ENCODE measurements at regions not wholly inside any gene's neighbourhood (a gene's known extent, or its start where the extent isn't known, plus 50 kb on each side); places are given as distances from the start of the nearest gene placed in this dataset.
A peak's percentile ranks its signal among the peaks of the same experiment; 100 is the strongest.

DNA sequence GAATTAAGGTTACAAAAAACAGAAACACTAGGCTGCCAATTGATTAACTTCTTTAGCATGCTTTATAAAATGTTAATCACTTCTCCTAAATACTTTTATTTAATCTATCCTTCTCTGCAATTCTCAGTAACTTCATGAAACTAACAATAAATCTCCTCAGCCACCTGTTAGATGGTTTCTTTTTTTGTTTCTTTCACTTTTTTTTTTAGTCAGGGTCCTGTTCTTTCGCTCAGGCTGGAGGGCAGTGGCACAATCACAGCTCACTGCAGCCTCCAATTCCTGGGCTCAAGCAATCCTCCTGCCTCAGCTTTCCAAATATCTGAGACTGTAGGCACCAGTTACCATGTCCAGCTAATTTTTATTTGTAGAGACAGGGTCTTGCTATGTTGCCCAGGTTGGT is 213.4 kb upstream of the STK17B start:
- no peak for DNase-seq (ENCODE audit: low read depth in 2 of 2)
- Histone ChIP-seq H3K9me3 (ENCODE audit: control insufficient read depth, insufficient read depth, low read depth, low read length) (no peaks in the 10 kb centered on the region), H3K27me3 (ENCODE audit: control insufficient read depth, insufficient read depth, low read length) (no peaks in the 10 kb centered on the region), H2AFZ (ENCODE audit: low read length) (no peak overlapping the region), H3K27ac (ENCODE audit: insufficient read depth, low read length) (no peak overlapping the region), H3K36me3 (ENCODE audit: control insufficient read depth, insufficient read depth, low read length) (no peaks in the 10 kb centered on the region), H3K79me2 (ENCODE audit: control insufficient read depth, insufficient read depth, low read length) (no peaks in the 10 kb centered on the region), H3K9ac (ENCODE audit: insufficient read depth, low read length) (no peak overlapping the region), H3K4me1 (ENCODE audit: control insufficient read depth, extremely low read depth, insufficient read depth, low read length) (no peaks in the 10 kb centered on the region), H3K4me3 (replicated peaks in 1 of 4; ENCODE audit: control extremely low read depth in 1 of 4, insufficient read depth in 1 of 4, low read depth in 3 of 4, low read length in 4 of 4) (no peak overlapping the region), H3K4me2 (ENCODE audit: extremely low read depth, insufficient read depth, low read length) (no peak overlapping the region), H4K20me1 (ENCODE audit: control insufficient read depth, extremely low read depth, insufficient read depth, low read length) (no peaks in the 10 kb centered on the region)
- TF ChIP-seq, protein P1, sequence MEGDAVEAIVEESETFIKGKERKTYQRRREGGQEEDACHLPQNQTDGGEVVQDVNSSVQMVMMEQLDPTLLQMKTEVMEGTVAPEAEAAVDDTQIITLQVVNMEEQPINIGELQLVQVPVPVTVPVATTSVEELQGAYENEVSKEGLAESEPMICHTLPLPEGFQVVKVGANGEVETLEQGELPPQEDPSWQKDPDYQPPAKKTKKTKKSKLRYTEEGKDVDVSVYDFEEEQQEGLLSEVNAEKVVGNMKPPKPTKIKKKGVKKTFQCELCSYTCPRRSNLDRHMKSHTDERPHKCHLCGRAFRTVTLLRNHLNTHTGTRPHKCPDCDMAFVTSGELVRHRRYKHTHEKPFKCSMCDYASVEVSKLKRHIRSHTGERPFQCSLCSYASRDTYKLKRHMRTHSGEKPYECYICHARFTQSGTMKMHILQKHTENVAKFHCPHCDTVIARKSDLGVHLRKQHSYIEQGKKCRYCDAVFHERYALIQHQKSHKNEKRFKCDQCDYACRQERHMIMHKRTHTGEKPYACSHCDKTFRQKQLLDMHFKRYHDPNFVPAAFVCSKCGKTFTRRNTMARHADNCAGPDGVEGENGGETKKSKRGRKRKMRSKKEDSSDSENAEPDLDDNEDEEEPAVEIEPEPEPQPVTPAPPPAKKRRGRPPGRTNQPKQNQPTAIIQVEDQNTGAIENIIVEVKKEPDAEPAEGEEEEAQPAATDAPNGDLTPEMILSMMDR (conservative IDR thresholded peaks at IDR 0.05 in 1 of 2, IDR thresholded peaks at IDR 0.05 in 1 of 2; ENCODE audit: low read depth in 1 of 2, low read length in 2 of 2): no peak
- no peak for TF ChIP-seq EZH2 (IDR thresholded peaks at IDR 0.05; ENCODE audit: low read length, missing control alignments)

DNA sequence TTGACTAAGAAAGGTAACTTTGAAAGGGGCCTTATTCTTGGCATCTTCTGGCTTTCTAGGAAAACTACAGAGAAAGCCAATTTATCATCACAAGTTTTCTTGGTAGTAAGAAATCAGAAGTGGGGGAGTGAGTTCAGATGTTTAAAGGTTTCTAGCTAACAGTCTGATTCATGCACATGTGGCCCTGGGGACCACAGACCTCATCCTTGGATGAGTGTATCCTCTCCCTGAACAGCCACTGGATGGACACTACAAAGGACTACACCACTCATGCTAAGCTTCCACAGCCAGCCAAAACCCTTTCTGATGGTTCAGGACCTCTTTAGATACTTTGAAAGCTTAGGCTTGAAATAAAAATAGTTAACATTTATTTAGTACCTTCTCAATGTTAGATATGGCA is 218.3 kb upstream of the STK17B start:
- H3K4me1 ChIP-seq (ENCODE audit: control insufficient read depth, extremely low read depth, insufficient read depth, low read length): no peaks in the 10 kb centered on the region

DNA sequence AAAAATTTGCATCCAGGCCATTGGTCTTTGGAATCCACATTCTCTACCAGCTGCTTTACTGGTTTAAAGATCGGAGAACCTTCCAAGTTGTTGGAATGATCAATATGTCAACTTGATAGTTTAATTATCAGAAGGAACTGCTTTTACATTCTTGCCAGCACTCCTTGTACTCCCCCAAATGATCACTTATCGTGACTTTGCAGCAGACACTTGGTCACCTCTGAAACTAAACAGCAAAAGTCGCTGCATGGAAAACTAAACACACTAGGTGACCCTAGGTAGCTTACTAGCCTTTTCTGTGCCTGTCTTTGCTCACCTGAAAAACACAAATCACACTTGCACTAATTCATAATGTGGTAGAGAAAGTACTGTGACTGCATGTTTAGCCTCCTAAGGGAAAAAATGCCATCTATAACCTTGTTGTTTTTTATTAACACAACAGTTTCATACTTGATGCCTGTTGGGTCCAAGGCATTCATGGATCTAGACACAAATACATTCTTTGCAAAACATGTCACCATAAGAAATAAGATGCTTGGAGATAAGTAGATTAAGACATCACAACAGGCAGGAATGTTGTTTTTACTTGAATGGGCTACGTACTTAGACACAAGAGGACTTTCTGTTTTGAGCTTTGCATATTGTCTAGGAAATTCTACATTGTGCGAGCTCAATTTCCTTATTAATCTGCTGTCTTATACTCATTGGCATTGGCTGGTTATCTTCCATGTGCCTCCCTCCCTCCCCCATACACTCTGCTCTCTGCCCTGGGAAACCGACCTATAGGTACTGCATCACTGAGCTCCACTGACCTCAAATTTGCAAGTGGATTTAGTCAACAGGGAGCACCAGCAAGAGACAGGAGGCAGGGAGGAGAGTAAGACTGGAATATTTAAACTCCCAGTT is 219.1 kb upstream of the STK17B start:
- Histone ChIP-seq H3K36me3 (ENCODE audit: control insufficient read depth, insufficient read depth, low read length) (no peaks in the 10 kb centered on the region), H3K27me3 (ENCODE audit: control insufficient read depth, insufficient read depth, low read length) (no peaks in the 10 kb centered on the region), H3K27ac (ENCODE audit: insufficient read depth, low read length) (no peak overlapping the region), H4K20me1 (ENCODE audit: control insufficient read depth, extremely low read depth, insufficient read depth, low read length) (no peaks in the 10 kb centered on the region), H3K4me2 (ENCODE audit: extremely low read depth, insufficient read depth, low read length) (no peak overlapping the region), H3K79me2 (ENCODE audit: control insufficient read depth, insufficient read depth, low read length) (no peaks in the 10 kb centered on the region), H3K9ac (ENCODE audit: insufficient read depth, low read length) (no peak overlapping the region), H3K4me1 (ENCODE audit: control insufficient read depth, extremely low read depth, insufficient read depth, low read length) (no peaks in the 10 kb centered on the region), H2AFZ (ENCODE audit: low read length) (no peak overlapping the region), H3K9me3 (ENCODE audit: control insufficient read depth, insufficient read depth, low read depth, low read length) (no peaks in the 10 kb centered on the region), H3K4me3 (replicated peaks in 1 of 4; ENCODE audit: control extremely low read depth in 1 of 4, insufficient read depth in 1 of 4, low read depth in 3 of 4, low read length in 4 of 4) (no peak overlapping the region)
- peak in 1 of 2 donors; percentile 68 for DNase-seq (ENCODE audit: low read depth in 2 of 2)
- TF ChIP-seq, protein P1 (conservative IDR thresholded peaks at IDR 0.05 in 1 of 2, IDR thresholded peaks at IDR 0.05 in 1 of 2; ENCODE audit: low read depth in 1 of 2, low read length in 2 of 2): no peak
- no peak for TF ChIP-seq EZH2 (IDR thresholded peaks at IDR 0.05; ENCODE audit: low read length, missing control alignments)

More for the DNA sequence above, 218.3 kb upstream of the STK17B start:
- H3K9ac ChIP-seq (ENCODE audit: insufficient read depth, low read length): no peak overlapping the region
- TF ChIP-seq EZH2 (IDR thresholded peaks at IDR 0.05; ENCODE audit: low read length, missing control alignments): no peak
- TF ChIP-seq, protein P1 (conservative IDR thresholded peaks at IDR 0.05 in 1 of 2, IDR thresholded peaks at IDR 0.05 in 1 of 2; ENCODE audit: low read depth in 1 of 2, low read length in 2 of 2): no peak
- no peaks in the 10 kb centered on the region for H3K36me3 ChIP-seq (ENCODE audit: control insufficient read depth, insufficient read depth, low read length)
- H3K9me3 ChIP-seq (ENCODE audit: control insufficient read depth, insufficient read depth, low read depth, low read length): no peaks in the 10 kb centered on the region
- peak in 1 of 2 donors; percentile 38 for DNase-seq (ENCODE audit: low read depth in 2 of 2)
- no peaks in the 10 kb centered on the region for H3K27me3 ChIP-seq (ENCODE audit: control insufficient read depth, insufficient read depth, low read length)
- H3K4me2 ChIP-seq (ENCODE audit: extremely low read depth, insufficient read depth, low read length): no peak overlapping the region
- H3K79me2 ChIP-seq (ENCODE audit: control insufficient read depth, insufficient read depth, low read length): no peaks in the 10 kb centered on the region
- H3K27ac ChIP-seq (ENCODE audit: insufficient read depth, low read length): no peak overlapping the region
- no peak overlapping the region for H3K4me3 ChIP-seq (replicated peaks in 1 of 4; ENCODE audit: control extremely low read depth in 1 of 4, insufficient read depth in 1 of 4, low read depth in 3 of 4, low read length in 4 of 4)
- H2AFZ ChIP-seq (ENCODE audit: low read length): no peak overlapping the region
- H4K20me1 ChIP-seq (ENCODE audit: control insufficient read depth, extremely low read depth, insufficient read depth, low read length): no peaks in the 10 kb centered on the region
